ENCODE measurements at regions not wholly inside any gene's neighbourhood (a gene's known extent, or its start where the extent isn't known, plus 50 kb on each side); places are given as distances from the start of the nearest gene placed in this dataset.

DNA sequence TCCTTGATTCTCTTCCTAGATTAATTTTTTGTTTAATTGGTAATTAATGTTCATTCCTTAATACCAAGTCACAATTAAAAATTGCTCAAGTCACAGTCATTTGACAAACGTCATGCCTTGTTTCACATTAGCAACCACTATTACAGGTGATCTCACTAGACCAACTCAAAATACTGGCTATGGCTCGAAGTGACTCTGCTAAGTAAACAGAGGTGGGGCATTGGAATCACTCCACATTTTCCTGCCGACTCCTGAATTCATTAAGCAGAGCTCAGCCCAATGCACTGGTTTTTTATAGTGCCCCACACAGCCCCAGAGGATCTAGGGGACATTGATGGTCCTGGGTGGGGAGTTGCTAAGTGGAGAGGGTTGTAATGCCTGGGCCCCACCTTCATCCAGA is 201.2 kb upstream of the NSMCE3 start:
- intact Hi-C loops (cut with micrococcal nuclease; ENCODE audit: unreplicated experiment) = no loop called here

DNA sequence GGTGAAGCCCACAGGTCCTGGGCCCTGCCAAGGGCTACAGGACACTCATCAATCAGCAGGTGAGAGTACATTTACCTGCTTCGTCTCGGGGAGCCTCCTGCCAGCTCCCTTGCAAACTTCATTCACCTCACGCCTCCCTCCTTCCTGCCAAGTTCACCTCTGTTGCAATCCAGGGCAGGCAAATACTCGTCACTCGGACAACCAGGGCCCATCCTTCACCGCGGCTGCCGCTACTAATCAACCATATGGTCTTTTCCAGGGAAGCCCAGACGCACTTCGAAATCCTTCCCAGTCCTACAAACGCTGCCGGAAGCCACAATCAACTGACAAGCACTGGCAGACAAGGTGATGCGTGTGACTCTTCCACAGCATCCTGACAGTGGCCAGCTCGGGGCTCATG is 200.7 kb upstream of the NSMCE3 start:
- Histone ChIP-seq H3K4me1 (ENCODE audit: insufficient read depth, low read length, poor library complexity, severe bottlenecking) (no peaks in the 10 kb centered on the region), H3K4me3 (ENCODE audit: low read depth, low read length, poor library complexity, severe bottlenecking) (no peak overlapping the region), H3K27me3 (replicated peaks; ENCODE audit: insufficient read depth, low read depth, low read length, poor library complexity) (no peaks in the 10 kb centered on the region), H3K36me3 (ENCODE audit: insufficient read depth, low read length, poor library complexity, severe bottlenecking) (no peaks in the 10 kb centered on the region), H3K27ac (ENCODE audit: low read depth, low read length, poor library complexity, severe bottlenecking) (no peak overlapping the region), H3K9me3 (ENCODE audit: low read depth, low read length, poor library complexity, severe bottlenecking) (no peaks in the 10 kb centered on the region)
- TF ChIP-seq EZH2 (IDR thresholded peaks at IDR 0.05; ENCODE audit: borderline replicate concordance, low read depth, low read length, poor library complexity, severe bottlenecking) = no peak
- TF ChIP-seq, protein P1, sequence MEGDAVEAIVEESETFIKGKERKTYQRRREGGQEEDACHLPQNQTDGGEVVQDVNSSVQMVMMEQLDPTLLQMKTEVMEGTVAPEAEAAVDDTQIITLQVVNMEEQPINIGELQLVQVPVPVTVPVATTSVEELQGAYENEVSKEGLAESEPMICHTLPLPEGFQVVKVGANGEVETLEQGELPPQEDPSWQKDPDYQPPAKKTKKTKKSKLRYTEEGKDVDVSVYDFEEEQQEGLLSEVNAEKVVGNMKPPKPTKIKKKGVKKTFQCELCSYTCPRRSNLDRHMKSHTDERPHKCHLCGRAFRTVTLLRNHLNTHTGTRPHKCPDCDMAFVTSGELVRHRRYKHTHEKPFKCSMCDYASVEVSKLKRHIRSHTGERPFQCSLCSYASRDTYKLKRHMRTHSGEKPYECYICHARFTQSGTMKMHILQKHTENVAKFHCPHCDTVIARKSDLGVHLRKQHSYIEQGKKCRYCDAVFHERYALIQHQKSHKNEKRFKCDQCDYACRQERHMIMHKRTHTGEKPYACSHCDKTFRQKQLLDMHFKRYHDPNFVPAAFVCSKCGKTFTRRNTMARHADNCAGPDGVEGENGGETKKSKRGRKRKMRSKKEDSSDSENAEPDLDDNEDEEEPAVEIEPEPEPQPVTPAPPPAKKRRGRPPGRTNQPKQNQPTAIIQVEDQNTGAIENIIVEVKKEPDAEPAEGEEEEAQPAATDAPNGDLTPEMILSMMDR (conservative IDR thresholded peaks at IDR 0.05; ENCODE audit: low read depth, low read length) = no peak
- ChIA-PET CTCF (no interaction called here), POLR2A (ENCODE audit: low non-redundant PET) (no interaction called here)
- no peak for DNase-seq (ENCODE audit: low spot score)
- no TSS peak for BruUV-seq (replicated peaks)
- intact Hi-C loops (cut with micrococcal nuclease; ENCODE audit: unreplicated experiment) = no loop called here

More for the DNA sequence above, 201.2 kb upstream of the NSMCE3 start:
- POLR2A ChIA-PET (ENCODE audit: low non-redundant PET) = no interaction called here
- CTCF ChIA-PET = no interaction called here
- Histone ChIP-seq H3K36me3 (ENCODE audit: insufficient read depth, low read length, poor library complexity, severe bottlenecking) (no peaks in the 10 kb centered on the region), H3K4me1 (ENCODE audit: insufficient read depth, low read length, poor library complexity, severe bottlenecking) (no peaks in the 10 kb centered on the region), H3K27ac (ENCODE audit: low read depth, low read length, poor library complexity, severe bottlenecking) (no peak overlapping the region), H3K27me3 (replicated peaks; ENCODE audit: insufficient read depth, low read depth, low read length, poor library complexity) (no peaks in the 10 kb centered on the region), H3K4me3 (ENCODE audit: low read depth, low read length, poor library complexity, severe bottlenecking) (no peak overlapping the region), H3K9me3 (ENCODE audit: low read depth, low read length, poor library complexity, severe bottlenecking) (no peaks in the 10 kb centered on the region)
- DNase-seq (ENCODE audit: low spot score) = no peak
- no TSS peak for BruUV-seq (replicated peaks)
- no peak for TF ChIP-seq EZH2 (IDR thresholded peaks at IDR 0.05; ENCODE audit: borderline replicate concordance, low read depth, low read length, poor library complexity, severe bottlenecking)
- TF ChIP-seq, protein P1 (conservative IDR thresholded peaks at IDR 0.05; ENCODE audit: low read depth, low read length) = no peak

DNA sequence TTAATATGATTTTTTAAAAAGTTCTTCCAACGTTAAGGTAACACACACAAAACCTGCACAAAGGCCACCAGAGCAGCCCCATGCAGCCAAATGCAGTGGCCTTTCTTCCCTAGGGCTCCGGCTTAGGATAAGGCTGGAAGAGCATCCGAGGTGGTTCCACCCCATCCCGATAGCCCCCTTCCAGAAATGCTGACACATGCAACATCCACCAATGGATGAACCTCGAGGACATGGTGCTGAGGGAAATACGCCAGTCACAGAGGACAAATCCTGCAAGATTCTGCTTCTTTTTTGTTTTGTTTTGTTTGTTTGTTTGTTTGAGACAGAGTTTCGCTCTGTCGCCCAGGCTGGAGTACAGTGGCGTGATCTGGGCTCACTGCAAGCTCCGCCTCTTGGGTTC is 199.3 kb upstream of the NSMCE3 start:
- POLR2A ChIA-PET (ENCODE audit: low non-redundant PET) = no interaction called here
- intact Hi-C loops (cut with micrococcal nuclease; ENCODE audit: unreplicated experiment) = no loop called here
- Histone ChIP-seq H3K4me3 (ENCODE audit: low read depth, low read length, poor library complexity, severe bottlenecking) (no peak overlapping the region), H3K9me3 (ENCODE audit: low read depth, low read length, poor library complexity, severe bottlenecking) (no peaks in the 10 kb centered on the region), H3K27ac (ENCODE audit: low read depth, low read length, poor library complexity, severe bottlenecking) (no peak overlapping the region), H3K27me3 (replicated peaks; ENCODE audit: insufficient read depth, low read depth, low read length, poor library complexity) (no peaks in the 10 kb centered on the region), H3K36me3 (ENCODE audit: insufficient read depth, low read length, poor library complexity, severe bottlenecking) (no peaks in the 10 kb centered on the region), H3K4me1 (ENCODE audit: insufficient read depth, low read length, poor library complexity, severe bottlenecking) (no peaks in the 10 kb centered on the region)
- no TSS peak for BruUV-seq (replicated peaks)
- TF ChIP-seq, protein P1 (conservative IDR thresholded peaks at IDR 0.05; ENCODE audit: low read depth, low read length) = no peak
- no peak for TF ChIP-seq EZH2 (IDR thresholded peaks at IDR 0.05; ENCODE audit: borderline replicate concordance, low read depth, low read length, poor library complexity, severe bottlenecking)
- CTCF ChIA-PET = no interaction called here
- no peak for DNase-seq (ENCODE audit: low spot score)

Measured in A673 (cell line).